ENCODE measurements at regions not wholly inside any gene's neighbourhood (a gene's known extent, or its start where the extent isn't known, plus 50 kb on each side); places are given as distances from the start of the nearest gene placed in this dataset.
A peak's percentile ranks its signal among the peaks of the same experiment; 100 is the strongest.

- in situ Hi-C loops (cut with MboI; ENCODE audit: low sequenced_read_pairs) = no loop called here
- Histone ChIP-seq H3K9me3 (no peaks in the 10 kb centered on the region), H3K4me1 (no peaks in the 10 kb centered on the region)
Observed at GRCh38 chr5:143716881-143717280, 95.1 kb upstream of the HMHB1 start.

GRCh38 chr5:143715616-143716015, 96.3 kb upstream of the HMHB1 start:
- no peak for DNase-seq (ENCODE audit: low spot score in 2 of 2)
- H3K27me3 ChIP-seq (ENCODE audit: low read depth) = no peaks in the 10 kb centered on the region
- H3K4me1 ChIP-seq = no peaks in the 10 kb centered on the region
- no peak overlapping the region for H3K4me3 ChIP-seq
- no peaks in the 10 kb centered on the region for H3K36me3 ChIP-seq (replicated peaks)
- in situ Hi-C loops (cut with MboI; ENCODE audit: low sequenced_read_pairs) = no loop called here
- H3K9me3 ChIP-seq = no peaks in the 10 kb centered on the region

More at GRCh38 chr5:143716881-143717280, 95.1 kb upstream of the HMHB1 start:
- DNase-seq (ENCODE audit: low spot score in 2 of 2) = no peak
- Histone ChIP-seq H3K27me3 (ENCODE audit: low read depth) (no peaks in the 10 kb centered on the region), H3K4me3 (no peak overlapping the region), H3K36me3 (replicated peaks) (no peaks in the 10 kb centered on the region)

- no peak for DNase-seq (ENCODE audit: low spot score in 2 of 2)
- H3K4me1 ChIP-seq = no peaks in the 10 kb centered on the region
- H3K9me3 ChIP-seq = no peaks in the 10 kb centered on the region
- no peaks in the 10 kb centered on the region for H3K36me3 ChIP-seq (replicated peaks)
- no peak overlapping the region for H3K4me3 ChIP-seq
- no peaks in the 10 kb centered on the region for H3K27me3 ChIP-seq (ENCODE audit: low read depth)
- in situ Hi-C loops (cut with MboI; ENCODE audit: low sequenced_read_pairs) = no loop called here
Observed at GRCh38 chr5:143714629-143715028, 97.3 kb upstream of the HMHB1 start.

- H3K36me3 ChIP-seq (replicated peaks) = no peaks in the 10 kb centered on the region
- in situ Hi-C loops (cut with MboI; ENCODE audit: low sequenced_read_pairs) = no loop called here
- H3K27me3 ChIP-seq (ENCODE audit: low read depth) = no peaks in the 10 kb centered on the region
- no peaks in the 10 kb centered on the region for H3K4me1 ChIP-seq
- no peak overlapping the region for H3K4me3 ChIP-seq
- H3K9me3 ChIP-seq = no peaks in the 10 kb centered on the region
- no peak for DNase-seq (ENCODE audit: low spot score in 2 of 2)
Observed at GRCh38 chr5:143713047-143714003, 98.6 kb upstream of the HMHB1 start.

GRCh38 chr5:143708672-143709071, 103.3 kb upstream of the HMHB1 start:
- DNase-seq (ENCODE audit: low spot score in 2 of 2) = no peak
- in situ Hi-C loops (cut with MboI; ENCODE audit: low sequenced_read_pairs) = no loop called here
- Histone ChIP-seq H3K4me3 (no peak overlapping the region), H3K9me3 (no peaks in the 10 kb centered on the region), H3K4me1 (no peaks in the 10 kb centered on the region), H3K36me3 (replicated peaks) (no peaks in the 10 kb centered on the region), H3K27me3 (ENCODE audit: low read depth) (no peaks in the 10 kb centered on the region)

GRCh38 chr5:143707806-143708205, 104.2 kb upstream of the HMHB1 start:
- no peaks in the 10 kb centered on the region for H3K27me3 ChIP-seq (ENCODE audit: low read depth)
- in situ Hi-C loops (cut with MboI; ENCODE audit: low sequenced_read_pairs) = no loop called here
- no peaks in the 10 kb centered on the region for H3K36me3 ChIP-seq (replicated peaks)
- H3K4me1 ChIP-seq = no peaks in the 10 kb centered on the region
- DNase-seq (ENCODE audit: low spot score in 2 of 2) = peak in 1 of 2 experiments; percentile 5
- H3K9me3 ChIP-seq = no peaks in the 10 kb centered on the region
- no peak overlapping the region for H3K4me3 ChIP-seq

GRCh38 chr5:143705381-143705780, 106.6 kb upstream of the HMHB1 start:
- no peak for DNase-seq (ENCODE audit: low spot score in 2 of 2)
- Histone ChIP-seq H3K36me3 (replicated peaks) (no peaks in the 10 kb centered on the region), H3K4me3 (no peak overlapping the region), H3K27me3 (ENCODE audit: low read depth) (no peaks in the 10 kb centered on the region), H3K9me3 (no peaks in the 10 kb centered on the region), H3K4me1 (no peaks in the 10 kb centered on the region)
- in situ Hi-C loops (cut with MboI; ENCODE audit: low sequenced_read_pairs) = no loop called here

- H3K4me3 ChIP-seq = no peak overlapping the region
- no peak for DNase-seq (ENCODE audit: low spot score in 2 of 2)
- H3K27me3 ChIP-seq (ENCODE audit: low read depth) = no peaks in the 10 kb centered on the region
- no peaks in the 10 kb centered on the region for H3K36me3 ChIP-seq (replicated peaks)
- H3K9me3 ChIP-seq = no peaks in the 10 kb centered on the region
- H3K4me1 ChIP-seq = no peaks in the 10 kb centered on the region
- in situ Hi-C loops (cut with MboI; ENCODE audit: low sequenced_read_pairs) = no loop called here
Observed at GRCh38 chr5:143703659-143704058, 108.3 kb upstream of the HMHB1 start.

- no peaks in the 10 kb centered on the region for H3K27me3 ChIP-seq (ENCODE audit: low read depth)
- in situ Hi-C loops (cut with MboI; ENCODE audit: low sequenced_read_pairs) = no loop called here
- H3K4me1 ChIP-seq = no peaks in the 10 kb centered on the region
- no peaks in the 10 kb centered on the region for H3K36me3 ChIP-seq (replicated peaks)
- H3K9me3 ChIP-seq = no peaks in the 10 kb centered on the region
- no peak for DNase-seq (ENCODE audit: low spot score in 2 of 2)
- H3K4me3 ChIP-seq = no peak overlapping the region
Observed at GRCh38 chr5:143701493-143701892, 110.5 kb upstream of the HMHB1 start.

- no peaks in the 10 kb centered on the region for H3K27me3 ChIP-seq (ENCODE audit: low read depth)
- no peak for DNase-seq (ENCODE audit: low spot score in 2 of 2)
- H3K36me3 ChIP-seq (replicated peaks) = no peaks in the 10 kb centered on the region
- no peaks in the 10 kb centered on the region for H3K9me3 ChIP-seq
- in situ Hi-C loops (cut with MboI; ENCODE audit: low sequenced_read_pairs) = no loop called here
- H3K4me3 ChIP-seq = no peak overlapping the region
- H3K4me1 ChIP-seq = no peaks in the 10 kb centered on the region
Observed at GRCh38 chr5:143700994-143701393, 111.0 kb upstream of the HMHB1 start.

- Histone ChIP-seq H3K27me3 (ENCODE audit: low read depth) (no peaks in the 10 kb centered on the region), H3K9me3 (no peaks in the 10 kb centered on the region), H3K4me1 (no peaks in the 10 kb centered on the region), H3K4me3 (no peak overlapping the region), H3K36me3 (replicated peaks) (no peaks in the 10 kb centered on the region)
- in situ Hi-C loops (cut with MboI; ENCODE audit: low sequenced_read_pairs) = no loop called here
- DNase-seq (ENCODE audit: low spot score in 2 of 2) = no peak
Observed at GRCh38 chr5:143699121-143699520, 112.8 kb upstream of the HMHB1 start.

GRCh38 chr5:143698574-143698973, 113.4 kb upstream of the HMHB1 start:
- Histone ChIP-seq H3K4me1 (no peaks in the 10 kb centered on the region), H3K27me3 (ENCODE audit: low read depth) (no peaks in the 10 kb centered on the region), H3K9me3 (no peaks in the 10 kb centered on the region), H3K4me3 (no peak overlapping the region), H3K36me3 (replicated peaks) (no peaks in the 10 kb centered on the region)
- DNase-seq (ENCODE audit: low spot score in 2 of 2) = no peak
- in situ Hi-C loops (cut with MboI; ENCODE audit: low sequenced_read_pairs) = no loop called here

- Histone ChIP-seq H3K9me3 (no peaks in the 10 kb centered on the region), H3K4me3 (no peak overlapping the region), H3K27me3 (ENCODE audit: low read depth) (no peaks in the 10 kb centered on the region), H3K36me3 (replicated peaks) (no peaks in the 10 kb centered on the region), H3K4me1 (no peaks in the 10 kb centered on the region)
- in situ Hi-C loops (cut with MboI; ENCODE audit: low sequenced_read_pairs) = no loop called here
- no peak for DNase-seq (ENCODE audit: low spot score in 2 of 2)
Observed at GRCh38 chr5:143696921-143697320, 115.0 kb upstream of the HMHB1 start.

GRCh38 chr5:143695941-143696340, 116.0 kb upstream of the HMHB1 start:
- Histone ChIP-seq H3K36me3 (replicated peaks) (no peaks in the 10 kb centered on the region), H3K4me3 (no peak overlapping the region), H3K9me3 (no peaks in the 10 kb centered on the region), H3K27me3 (ENCODE audit: low read depth) (no peaks in the 10 kb centered on the region), H3K4me1 (no peaks in the 10 kb centered on the region)
- in situ Hi-C loops (cut with MboI; ENCODE audit: low sequenced_read_pairs) = no loop called here
- no peak for DNase-seq (ENCODE audit: low spot score in 2 of 2)
